Heart right ventricle (tissue), 16 donors: ENCODE measurements at regions not wholly inside any gene's neighbourhood (a gene's known extent, or its start where the extent isn't known, plus 50 kb on each side); places are given as distances from the start of the nearest gene placed in this dataset.

Experiments used
- ATAC-seq, 8 donors: fragments of 200-7000 bp; cut with Tn5 transposase; one replicate each; pipeline ENCODE4 v1.9.1; 2020; ENCODE audit warnings: mild to moderate bottlenecking in 8 of 8, moderate library complexity in 8 of 8, moderate number of reproducible peaks in 1 of 8
- DNase-seq, 2 donors: peaks; one replicate each; pipeline ENCODE4 v3.0.0-alpha.2; 2020
- H3K27ac ChIP-seq, 10 donors: fragments of 200-600 bp; sonication (generic) in 2 of 10; one replicate each; pipeline versions ENCODE4 v1.5.0 to v1.8.0; 2020 to 2022; ENCODE audit warnings: mild to moderate bottlenecking in 3 of 10
- H3K27me3 ChIP-seq, 7 donors: fragments of 200-600 bp; one replicate each; pipeline ENCODE4 v1.8.0; 2021 to 2022; ENCODE audit warnings: mild to moderate bottlenecking in 2 of 7
- H3K36me3 ChIP-seq, 9 donors: fragments of 200-600 bp; sonication (generic) in 1 of 9; one replicate each; pipeline versions ENCODE4 v1.5.0 to v1.8.0; 2020 to 2022; ENCODE audit warnings: mild to moderate bottlenecking in 2 of 9
- H3K4me1 ChIP-seq, 9 donors: fragments of 200-600 bp; sonication (generic) in 1 of 9; one replicate each; pipeline versions ENCODE4 v1.5.0 to v1.8.0; 2020 to 2022; ENCODE audit warnings: mild to moderate bottlenecking in 4 of 9
- H3K4me3 ChIP-seq, 10 donors: fragments of 200-600 bp; sonication (generic) in 2 of 10; one replicate each; pipeline versions ENCODE4 v1.5.0 to v1.8.0; 2020 to 2022; ENCODE audit warnings: mild to moderate bottlenecking in 7 of 10, moderate library complexity in 2 of 10
- H3K9me3 ChIP-seq, 11 donors: fragments of 200-600 bp in 10 of 11; sonication (generic) in 2 of 11; one replicate each; pipeline versions ENCODE4 v1.5.0 to v1.8.0; 2013 to 2022; ENCODE audit warnings: mild to moderate bottlenecking in 2 of 11, control low read depth in 1 of 11, moderate library complexity in 1 of 11
- WGBS, 2 donors: extraction: QIAGEN DNeasy Blood & Tissue Kit; methylation state at CpG; one replicate each; pipeline ENCODE4 v1.1.7; 2013; ENCODE audit warnings: inconsistent platforms in 1 of 2; 5-methylcytosine and 5-hydroxymethylcytosine counted together
- intact Hi-C, 10 donors: fragments of 100-400 bp; cut with DNase I; formaldehyde crosslinking; loops; one replicate each; pipeline versions ENCODE4 v1.11.1 to v1.14.2; 2022
- TF ChIP-seq, protein P1 (sequence below), 9 donors: fragments of 200-600 bp; sonication (generic) in 2 of 9; IDR thresholded peaks; one replicate each; pipeline versions ENCODE4 v1.5.0 to v1.8.0; 2021 to 2022; ENCODE audit warnings: antibody characterized with exemption in 9 of 9, mild to moderate bottlenecking in 5 of 9, moderate library complexity in 1 of 9
- donor health status: Arrhythmogenic right ventricular cardiomyopathy.
- donor health status: ischemic (EF 13 %, LVEDD 7.1; RV severe dilation, severe dysfunction).
- donor health status: healthy with polysubstance abuse.
- donor health status: DM: no; HTN: yes; CAD: no.
- donor health status: DM: no; HTN: no; CAD: no.
- donor health status: ischemic (EF 25% LVEDD 6.9; RV normal size, moderate dysfunction).
- donor health status: ischemic (EF 25% LVEDD 5.7; RV mildly dilated, moderate dysfunction).
- donor health status: healthy.
- donor health status: DM: yes; HTN: yes; CAD: no.
- donor health status: Ischemic cardiomyopathy.
- donor health status: ischemic (EF 35%, LVEDD 5.7; RV mildly dilated, moderate dysfunction).
- donor health status: nonischemic (EF 11% LVEDD 7.7; RV severe dilation, severe dysfunction).
- donor health status: DM: yes; HTN: yes; CAD: no.
- donor health status: PGD.
- donor health status: ischemic (EF 29% LVEDD 5.4; RV normal size, mild dysfunction).
- donor health status: nonischemic (EF 23%, LVEDD 6.1; RV moderate dilation, normal function).

- H3K9me3 ChIP-seq = no peaks in the 10 kb centered on the region
- H3K27ac ChIP-seq = no peak overlapping the region
- no peak for DNase-seq
- intact Hi-C loops = loop anchor here in 5 of 10 donors (5.0 to 10.0 kb wide), 7 partner anchors 310 to 622 kb away; no protein-coding TSS in a partner anchor
- ATAC-seq = peak in 4 of 8 donors; percentile 8 to 34 (median 24)
- H3K4me1 ChIP-seq = no peaks in the 10 kb centered on the region
- H3K36me3 ChIP-seq = no peaks in the 10 kb centered on the region
- H3K4me3 ChIP-seq = no peak overlapping the region
- peaks cover 0 to 19% (median 9%) of the 10 kb centered on the region in 7 donors for H3K27me3 ChIP-seq
- 75 to 91% methylated on average over 2 of the region's 2 CpGs for WGBS, 2 donors
- TF ChIP-seq, protein P1, sequence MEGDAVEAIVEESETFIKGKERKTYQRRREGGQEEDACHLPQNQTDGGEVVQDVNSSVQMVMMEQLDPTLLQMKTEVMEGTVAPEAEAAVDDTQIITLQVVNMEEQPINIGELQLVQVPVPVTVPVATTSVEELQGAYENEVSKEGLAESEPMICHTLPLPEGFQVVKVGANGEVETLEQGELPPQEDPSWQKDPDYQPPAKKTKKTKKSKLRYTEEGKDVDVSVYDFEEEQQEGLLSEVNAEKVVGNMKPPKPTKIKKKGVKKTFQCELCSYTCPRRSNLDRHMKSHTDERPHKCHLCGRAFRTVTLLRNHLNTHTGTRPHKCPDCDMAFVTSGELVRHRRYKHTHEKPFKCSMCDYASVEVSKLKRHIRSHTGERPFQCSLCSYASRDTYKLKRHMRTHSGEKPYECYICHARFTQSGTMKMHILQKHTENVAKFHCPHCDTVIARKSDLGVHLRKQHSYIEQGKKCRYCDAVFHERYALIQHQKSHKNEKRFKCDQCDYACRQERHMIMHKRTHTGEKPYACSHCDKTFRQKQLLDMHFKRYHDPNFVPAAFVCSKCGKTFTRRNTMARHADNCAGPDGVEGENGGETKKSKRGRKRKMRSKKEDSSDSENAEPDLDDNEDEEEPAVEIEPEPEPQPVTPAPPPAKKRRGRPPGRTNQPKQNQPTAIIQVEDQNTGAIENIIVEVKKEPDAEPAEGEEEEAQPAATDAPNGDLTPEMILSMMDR (IDR thresholded peaks at IDR 0.05) = no peak
Observed at GRCh38 chr20:24784607-24785006, 164.5 kb upstream of the CST7 start.

- Histone ChIP-seq H3K4me3 (no peak overlapping the region), H3K27ac (no peak overlapping the region), H3K36me3 (no peaks in the 10 kb centered on the region), H3K4me1 (no peaks in the 10 kb centered on the region), H3K9me3 (no peaks in the 10 kb centered on the region), H3K27me3 (peaks cover 0 to 24% (median 9%) of the 10 kb centered on the region in 7 donors)
- TF ChIP-seq, protein P1 (IDR thresholded peaks at IDR 0.05) = no peak
- ATAC-seq (no peak), DNase-seq (no peak)
- 54 to 66% methylated on average over 11 of the region's 11 CpGs for WGBS, 2 donors
- intact Hi-C loops = loop anchor here in 3 of 10 donors (10.0 kb wide), 4 partner anchors 311 to 621 kb away; no protein-coding TSS in a partner anchor
Observed at GRCh38 chr20:24785141-24786110, 163.6 kb upstream of the CST7 start.

DNA sequence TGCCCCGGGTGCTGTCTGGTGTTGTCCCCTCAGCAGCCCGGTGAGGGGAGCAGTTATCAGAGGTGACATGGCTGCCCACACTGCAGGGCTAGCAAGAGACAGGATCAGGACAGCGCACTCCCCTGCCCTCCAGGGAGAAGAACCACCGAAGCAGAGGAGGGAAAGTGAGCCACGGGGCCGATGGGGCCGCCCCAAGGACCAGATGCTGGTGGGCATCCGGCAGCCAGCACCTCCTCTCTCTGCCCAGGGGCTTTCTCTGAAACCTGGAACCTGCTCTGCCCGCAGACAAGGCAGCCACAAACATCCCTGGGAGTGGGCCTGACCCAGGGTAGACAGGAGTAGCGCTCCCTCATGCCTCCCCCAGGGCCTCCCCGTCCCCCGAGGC lies 163.0 kb upstream of the CST7 start:
- intact Hi-C loops = loop anchor here in 3 of 10 donors (10.0 kb wide), 4 partner anchors 311 to 621 kb away; no protein-coding TSS in a partner anchor
- no peak for ATAC-seq

DNA sequence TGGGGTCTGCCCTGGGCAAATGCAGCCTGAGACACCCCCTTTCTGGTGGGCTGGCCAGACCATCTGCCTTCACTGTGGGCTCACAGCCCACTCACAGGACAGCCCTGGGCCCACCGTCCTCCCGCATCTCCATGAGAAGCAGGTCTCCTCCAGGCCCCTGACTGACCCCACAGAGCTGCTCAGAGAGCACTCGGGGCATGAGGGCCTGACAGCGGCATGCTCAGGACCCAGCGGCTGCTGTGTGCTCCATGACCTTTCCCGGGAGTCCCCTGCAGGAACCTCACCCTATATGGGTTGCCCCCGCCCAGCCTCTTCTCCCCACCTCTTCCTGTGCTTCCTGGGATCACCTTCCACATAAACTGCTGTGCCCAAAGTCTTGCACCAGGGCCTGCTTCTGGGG lies 162.4 kb upstream of the CST7 start:
- Histone ChIP-seq H3K27ac (no peak overlapping the region), H3K9me3 (no peaks in the 10 kb centered on the region), H3K4me3 (no peak overlapping the region), H3K4me1 (no peaks in the 10 kb centered on the region), H3K27me3 (peaks cover 0 to 21% (median 9%) of the 10 kb centered on the region in 7 donors), H3K36me3 (no peaks in the 10 kb centered on the region)
- TF ChIP-seq, protein P1 (IDR thresholded peaks at IDR 0.05) = no peak
- WGBS, 2 donors = 86 to 87% methylated on average over 7 of the region's 7 CpGs
- intact Hi-C loops = loop anchor here in 3 of 10 donors (10.0 kb wide), 4 partner anchors 312 to 622 kb away; no protein-coding TSS in a partner anchor
- ATAC-seq (no peak), DNase-seq (no peak)

More for the DNA sequence above, 163.0 kb upstream of the CST7 start:
- Histone ChIP-seq H3K4me3 (no peak overlapping the region), H3K27me3 (peaks cover 0 to 21% (median 9%) of the 10 kb centered on the region in 7 donors), H3K27ac (no peak overlapping the region), H3K9me3 (no peaks in the 10 kb centered on the region), H3K4me1 (no peaks in the 10 kb centered on the region), H3K36me3 (no peaks in the 10 kb centered on the region)
- 84 to 85% methylated on average over 12 of the region's 12 CpGs for WGBS, 2 donors
- TF ChIP-seq, protein P1 (IDR thresholded peaks at IDR 0.05) = no peak
- DNase-seq = no peak
